Ramos (cell line): ENCODE measurements at regions not wholly inside any gene's neighbourhood (a gene's known extent, or its start where the extent isn't known, plus 50 kb on each side); places are given as distances from the start of the nearest gene placed in this dataset.

ENCODE experiments used
- in situ Hi-C: fragments of 300-500 bp; cut with MboI; formaldehyde crosslinking; loops from one replicate; pipeline ENCODE4 v1.14.3; 2022; ENCODE audit warnings: low sequenced_read_pairs; ENCODE audit not compliant: unreplicated experiment

- in situ Hi-C loops: loop anchor here (25.0 kb wide), 1 partner anchor 925 kb away; no protein-coding TSS in a partner anchor
These were observed 743.0 kb upstream of the CBLB start for GRCh38 chr3:106611841-106612240.

- in situ Hi-C loops: loop anchor here (25.0 kb wide), 1 partner anchor 929 kb away; no protein-coding TSS in a partner anchor
These were observed 747.7 kb upstream of the CBLB start for GRCh38 chr3:106616556-106616955.

DNA sequence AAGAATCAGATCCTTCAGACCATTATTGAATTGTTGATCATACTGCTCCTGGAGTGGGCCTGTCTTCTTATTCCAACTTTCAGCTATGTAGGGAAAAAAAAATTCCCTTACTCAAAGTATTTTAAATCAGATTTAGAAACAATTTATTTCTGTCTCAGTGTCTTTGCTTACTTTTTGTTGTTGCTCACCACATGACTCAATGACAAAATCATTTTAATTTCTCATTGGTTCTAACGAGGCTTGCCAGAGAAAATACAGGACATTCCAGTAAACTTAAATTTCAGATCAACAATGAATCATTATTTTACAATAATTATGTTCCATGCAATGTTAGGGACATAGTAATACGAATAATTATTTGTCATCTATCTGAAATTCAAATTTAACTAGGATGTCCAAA lies 748.5 kb upstream of the CBLB start:
- in situ Hi-C loops: loop anchor here (25.0 kb wide), 1 partner anchor 930 kb away; no protein-coding TSS in a partner anchor

- in situ Hi-C loops: loop anchor here (25.0 kb wide), 1 partner anchor 933 kb away; no protein-coding TSS in a partner anchor
These were observed 751.8 kb upstream of the CBLB start for GRCh38 chr3:106620646-106621045.

DNA sequence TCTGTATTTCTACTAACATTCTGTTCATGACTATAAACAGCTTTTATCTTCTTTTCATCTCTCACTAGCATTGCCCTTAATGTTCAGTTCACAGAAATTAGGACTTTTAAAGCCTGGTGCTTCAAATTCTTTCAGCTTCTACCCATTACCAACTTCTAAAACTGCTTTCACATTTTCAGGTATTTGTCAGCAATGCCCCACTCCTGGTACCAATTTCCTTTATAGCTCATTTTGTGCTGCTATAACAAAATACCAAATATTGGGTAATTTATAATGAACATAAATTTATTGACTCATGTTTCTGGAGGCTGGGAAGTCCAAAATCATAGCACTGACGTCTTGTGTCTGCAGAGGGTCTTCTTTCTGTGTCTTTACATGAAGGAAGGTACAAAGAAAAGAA lies 753.1 kb upstream of the CCDC54 start:
- in situ Hi-C loops: loop anchor here (25.0 kb wide), 1 partner anchor 937 kb away; no protein-coding TSS in a partner anchor

DNA sequence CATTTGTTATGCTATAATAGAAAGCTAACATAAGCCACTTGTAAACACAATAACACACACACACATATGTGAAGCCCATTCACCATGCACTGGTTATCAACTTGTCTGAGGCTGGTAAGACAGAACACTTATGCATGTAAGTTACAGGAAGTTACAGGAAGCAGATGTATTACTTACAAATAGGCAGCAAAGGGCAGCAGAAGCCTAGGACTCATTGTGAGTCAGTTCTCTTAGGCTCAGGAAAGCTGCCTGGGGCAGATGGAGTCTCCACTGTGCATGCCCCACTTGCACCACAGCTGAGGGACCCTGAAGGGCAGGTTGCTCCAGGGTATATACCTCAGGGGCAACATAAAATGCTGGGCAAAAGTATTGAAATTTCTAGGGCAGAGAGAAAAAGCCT lies 748.8 kb upstream of the CCDC54 start:
- in situ Hi-C loops: no loop called here

GRCh38 chr3:106629215-106629832 lies 747.9 kb upstream of the CCDC54 start:
- in situ Hi-C loops: no loop called here

GRCh38 chr3:106631373-106632108 lies 745.7 kb upstream of the CCDC54 start:
- in situ Hi-C loops: no loop called here

GRCh38 chr3:106635271-106635670 lies 742.0 kb upstream of the CCDC54 start:
- in situ Hi-C loops: no loop called here

- in situ Hi-C loops: no loop called here
These were observed 741.4 kb upstream of the CCDC54 start for GRCh38 chr3:106635826-106636225.

DNA sequence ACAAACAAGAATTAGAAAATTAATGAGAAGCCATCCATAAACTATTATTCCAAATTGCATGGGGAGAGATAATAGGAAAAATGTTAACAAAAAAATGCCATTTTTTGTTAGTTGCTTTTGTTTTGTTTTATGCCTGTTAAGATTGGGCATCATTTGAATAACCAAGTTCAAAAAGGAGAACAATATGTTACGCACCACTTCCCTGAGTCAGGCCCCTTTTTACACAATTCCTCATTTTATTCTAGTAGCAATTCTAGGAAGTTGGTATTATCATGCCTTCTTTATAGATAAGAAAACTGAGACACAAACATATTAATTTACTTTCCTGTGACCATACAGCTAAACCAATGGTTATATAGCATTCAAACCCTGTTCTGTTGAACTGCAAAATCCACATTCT lies 736.9 kb upstream of the CCDC54 start:
- in situ Hi-C loops: no loop called here

DNA sequence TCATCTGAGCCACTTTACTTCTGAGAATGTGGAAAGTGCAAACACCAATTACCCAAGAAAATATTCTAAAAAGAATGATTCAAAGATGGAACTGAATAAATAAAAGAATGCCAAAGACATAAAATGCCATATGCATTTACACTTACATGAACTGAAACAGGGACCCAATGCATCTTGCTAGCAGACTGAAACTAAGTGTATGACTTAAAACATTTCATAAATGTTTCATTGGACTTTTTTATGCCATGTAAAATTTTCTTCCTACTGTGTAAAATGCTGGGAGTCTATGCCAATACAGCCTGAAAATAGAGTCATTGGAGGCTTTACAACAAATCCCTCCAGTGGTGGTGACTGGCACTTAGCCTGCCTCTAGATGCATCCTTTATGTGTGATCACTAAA lies 735.1 kb upstream of the CCDC54 start:
- in situ Hi-C loops: no loop called here

DNA sequence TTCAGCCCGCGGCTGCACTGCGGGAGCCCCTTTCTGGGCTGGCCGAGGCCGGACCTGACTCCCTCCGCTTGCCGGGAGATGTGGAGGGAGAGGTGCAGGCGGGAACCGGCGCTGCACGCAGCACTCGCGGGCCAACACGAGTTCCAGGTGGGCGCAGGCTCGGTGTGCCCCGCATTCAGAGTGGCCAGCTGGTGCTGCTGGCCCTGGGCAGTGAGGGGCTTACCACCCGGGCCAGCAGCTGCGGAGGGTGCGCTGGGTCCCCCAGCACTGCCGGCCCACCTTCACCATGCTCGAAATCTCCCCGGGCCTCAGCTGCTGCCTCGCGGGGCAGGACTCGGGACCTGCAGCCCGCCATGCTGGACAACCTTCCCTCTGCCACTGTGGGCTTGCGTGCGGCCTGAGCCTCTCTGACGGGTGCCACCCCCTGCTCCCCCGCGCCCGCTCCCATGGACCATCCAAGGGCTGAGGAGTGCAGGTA lies 733.5 kb upstream of the CCDC54 start:
- in situ Hi-C loops: no loop called here

GRCh38 chr3:106673926-106674569 lies 703.2 kb upstream of the CCDC54 start:
- in situ Hi-C loops: no loop called here

DNA sequence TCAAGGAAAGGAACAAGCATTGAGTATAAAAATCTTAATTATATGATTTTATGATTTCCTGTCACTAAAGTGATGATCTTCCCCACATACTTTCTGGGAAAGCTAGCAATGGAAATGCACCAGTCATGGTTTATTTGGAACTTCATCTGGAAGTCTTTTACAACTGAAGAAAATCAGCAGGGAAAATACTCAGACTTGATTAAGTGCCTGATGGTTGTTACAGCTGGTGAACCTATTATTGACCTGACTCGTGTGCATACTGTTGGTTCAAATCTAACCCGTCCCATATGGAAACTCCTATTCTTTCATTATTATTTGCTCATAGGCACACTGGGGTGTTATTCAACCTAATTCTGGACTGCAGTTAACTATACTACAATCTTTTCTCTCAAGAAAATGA lies 701.8 kb upstream of the CCDC54 start:
- in situ Hi-C loops: no loop called here

DNA sequence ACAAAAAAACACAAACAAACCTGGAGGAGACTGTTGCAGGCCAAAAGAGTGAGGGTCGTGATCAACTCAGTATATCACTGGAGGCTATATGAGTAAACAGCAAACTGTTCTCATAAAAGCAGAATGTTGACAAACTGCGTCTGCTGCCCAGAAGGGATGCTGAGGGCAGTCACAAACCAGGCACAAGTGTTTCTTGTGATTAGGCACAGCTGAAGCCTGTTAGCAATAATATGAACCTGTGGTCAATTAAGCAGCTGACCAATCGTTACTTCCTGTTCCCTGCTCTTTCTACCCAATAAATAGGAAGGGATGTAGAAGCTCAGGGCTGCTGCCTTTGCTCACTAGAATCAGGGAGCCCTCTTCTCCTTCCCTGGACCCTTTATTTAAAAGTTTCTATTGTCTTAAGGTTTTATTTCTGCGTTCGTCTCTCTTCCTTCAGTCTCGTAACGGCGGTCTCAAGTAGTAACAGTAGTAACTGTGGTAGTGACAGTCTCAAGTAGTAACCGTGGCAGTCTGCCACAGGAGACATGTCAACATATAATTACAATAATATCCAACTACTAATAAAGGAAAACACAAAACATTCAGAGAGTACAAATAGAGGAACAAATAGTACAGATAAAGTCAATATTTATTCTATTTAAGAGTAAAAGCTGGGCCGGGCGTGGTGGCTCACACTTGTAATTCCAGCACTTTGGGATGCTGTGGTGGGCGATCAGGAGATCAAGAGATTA lies 698.4 kb upstream of the CCDC54 start:
- in situ Hi-C loops: no loop called here

DNA sequence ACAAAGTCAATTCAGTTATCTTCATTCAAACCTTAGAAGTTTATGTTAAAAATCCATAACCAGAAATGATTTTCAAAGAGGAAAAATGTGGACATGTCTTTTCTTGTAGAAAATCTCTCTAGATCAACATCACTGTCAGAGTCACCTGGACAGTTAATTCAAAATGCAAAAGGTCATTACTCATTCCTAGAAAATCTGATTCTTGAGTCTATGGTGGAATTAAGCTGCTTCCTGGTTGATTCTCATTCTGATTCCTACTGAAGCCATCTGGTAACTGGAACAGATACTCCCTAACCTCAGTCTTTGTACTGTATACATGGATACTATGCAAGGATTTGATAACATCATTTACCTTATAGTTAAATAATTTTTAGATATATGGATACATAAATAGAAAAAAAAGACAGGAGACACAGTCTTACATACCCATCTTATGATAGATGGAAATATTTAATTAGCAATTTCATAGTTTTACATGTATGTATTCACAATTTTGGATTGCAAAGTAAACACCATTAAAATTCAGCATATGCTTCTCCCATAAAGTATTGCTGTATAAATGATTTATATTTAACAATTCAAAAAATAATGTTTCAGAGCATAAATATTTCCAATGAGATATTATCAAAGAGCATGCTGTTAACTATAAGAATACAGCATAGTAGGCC lies 693.2 kb upstream of the CCDC54 start:
- in situ Hi-C loops: no loop called here

DNA sequence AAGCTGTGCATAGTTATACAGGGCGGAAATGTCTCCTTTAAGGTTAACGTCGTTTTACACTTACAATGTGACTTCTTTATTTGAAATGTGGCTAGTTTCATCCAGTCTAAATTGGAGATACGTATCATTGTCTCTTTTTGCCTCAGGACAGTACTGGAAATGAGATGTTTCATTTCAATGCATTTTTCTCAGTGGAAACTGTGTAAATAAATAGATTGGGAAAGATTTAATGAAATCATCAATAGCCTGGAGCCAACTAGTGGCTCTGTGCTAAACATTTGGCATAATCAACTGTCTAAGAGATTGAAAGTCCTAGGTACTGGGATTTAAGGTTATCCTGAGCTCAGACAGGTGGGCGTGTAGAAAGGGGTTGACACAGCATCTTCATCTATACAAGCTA lies 691.5 kb upstream of the CCDC54 start:
- in situ Hi-C loops: no loop called here

DNA sequence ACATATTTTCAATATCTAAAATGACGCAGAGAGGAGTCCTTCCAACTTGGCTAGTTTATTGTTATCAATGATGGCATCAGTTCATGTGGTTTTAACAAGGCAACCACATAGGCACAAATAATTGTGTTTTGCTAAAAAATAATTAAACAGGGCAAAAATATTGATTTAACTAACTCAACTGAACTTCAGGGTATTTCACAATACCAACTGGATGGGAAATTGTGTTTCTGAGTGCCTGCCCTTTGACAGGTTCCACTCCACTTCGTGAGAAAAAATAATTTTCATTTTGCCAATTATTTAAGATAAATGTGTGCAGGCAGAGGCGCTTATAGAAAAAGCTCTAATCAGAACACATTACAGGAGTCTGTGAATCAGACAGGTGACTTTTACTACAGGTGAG lies 689.3 kb upstream of the CCDC54 start:
- in situ Hi-C loops: no loop called here

DNA sequence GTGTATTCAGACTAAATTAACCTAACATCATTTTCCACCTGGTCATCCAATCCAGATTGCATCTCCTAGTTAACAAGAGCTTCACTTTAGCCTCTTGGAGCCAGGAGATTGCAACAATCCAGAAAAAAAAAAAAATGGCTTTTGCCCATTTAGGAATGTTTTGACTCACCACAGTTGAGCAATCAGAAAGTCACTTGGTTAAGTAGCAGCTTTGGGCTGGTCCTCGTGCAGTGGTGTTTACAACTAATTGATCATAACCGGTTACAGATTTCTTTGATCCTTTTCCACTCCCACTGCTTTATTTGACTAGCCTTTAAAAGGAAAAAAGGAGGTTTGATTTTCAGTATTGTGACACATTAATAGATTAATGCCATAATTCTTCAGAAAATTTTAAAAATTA lies 688.8 kb upstream of the CCDC54 start:
- in situ Hi-C loops: no loop called here
